Loucy (cell line): ENCODE measurements at regions not wholly inside any gene's neighbourhood (a gene's known extent, or its start where the extent isn't known, plus 50 kb on each side); places are given as distances from the start of the nearest gene placed in this dataset.

ENCODE experiments used
- H2AFZ ChIP-seq: fragments of 200-600 bp; sonication (generic); 2 replicates; pipeline ENCODE4 v1.6.0; 2016; ENCODE audit warnings: antibody characterized with exemption, mild to moderate bottlenecking, low read length, moderate library complexity
- H3F3A ChIP-seq: fragments of 200-600 bp; 2 replicates; pipeline ENCODE4 v1.6.0; 2016; ENCODE audit warnings: antibody characterized with exemption, low read depth, mild to moderate bottlenecking
- H3K27me3 ChIP-seq: fragments of 200-600 bp; sonication (generic); 2 replicates; pipeline ENCODE4 v1.6.1; 2014; ENCODE audit warnings: low read length, mild to moderate bottlenecking; ENCODE audit not compliant: insufficient read depth, poor library complexity, severe bottlenecking
- H3K36me3 ChIP-seq: fragments of 200-600 bp; sonication (generic); 2 replicates; pipeline ENCODE4 v1.6.1; 2016; ENCODE audit warnings: low read length; ENCODE audit not compliant: insufficient read depth
- H3K4me1 ChIP-seq: fragments of 200-600 bp; sonication (generic); 2 replicates; pipeline ENCODE4 v1.5.1; 2014; ENCODE audit warnings: low read length, mild to moderate bottlenecking; ENCODE audit not compliant: insufficient read depth, poor library complexity, severe bottlenecking
- H3K4me2 ChIP-seq: fragments of 200-600 bp; sonication (generic); 2 replicates; pipeline ENCODE4 v1.6.0; 2014; ENCODE audit warnings: antibody characterized with exemption, low read length, low read depth, mild to moderate bottlenecking; ENCODE audit not compliant: poor library complexity, severe bottlenecking
- H3K4me3 ChIP-seq: fragments of 200-600 bp; sonication (generic); 2 replicates; pipeline ENCODE4 v1.5.1; 2014; ENCODE audit warnings: low read length, mild to moderate bottlenecking, mixed read lengths; ENCODE audit not compliant: poor library complexity, severe bottlenecking
- H3K79me2 ChIP-seq: fragments of 200-600 bp; sonication (generic); 2 replicates; pipeline ENCODE4 v1.6.1; 2014; ENCODE audit warnings: low read length; ENCODE audit not compliant: insufficient read depth
- H3K9ac ChIP-seq: fragments of 200-600 bp; sonication (generic); 2 replicates; pipeline ENCODE4 v1.6.0; 2014; ENCODE audit warnings: mild to moderate bottlenecking, low read depth, low read length, moderate library complexity; ENCODE audit not compliant: poor library complexity, severe bottlenecking
- H3K9me2 ChIP-seq: fragments of 200-600 bp; sonication (generic); replicated peaks from 2 replicates; pipeline ENCODE4 v1.6.1; 2016; ENCODE audit warnings: low read depth, low read length, mixed read lengths
- H3K9me3 ChIP-seq: fragments of 200-600 bp; sonication (generic); 2 replicates; pipeline ENCODE4 v1.6.1; 2014; ENCODE audit warnings: mild to moderate bottlenecking, antibody characterized with exemption, low read length, low read depth; ENCODE audit not compliant: insufficient read depth
- H4K20me1 ChIP-seq: fragments of 200-600 bp; sonication (generic); 2 replicates; pipeline ENCODE4 v1.6.0; 2014; ENCODE audit warnings: antibody characterized with exemption, low read length, mild to moderate bottlenecking; ENCODE audit not compliant: insufficient read depth, poor library complexity, severe bottlenecking
- CTCF ChIP-seq: fragments of 200-600 bp; sonication (generic); conservative IDR thresholded peaks from 2 replicates; pipeline ENCODE4 v1.5.1; 2014; ENCODE audit warnings: mild to moderate bottlenecking, antibody characterized with exemption, low read length
- EZH2phosphoT487 ChIP-seq: fragments of 200-600 bp; IDR thresholded peaks from 2 replicates; pipeline ENCODE4 v1.6.1; 2018; ENCODE audit warnings: antibody characterized with exemption, mild to moderate bottlenecking, moderate library complexity, borderline replicate concordance

- TF ChIP-seq EZH2phosphoT487 (no peak), CTCF (no peak)
- Histone ChIP-seq H3K4me2 (no peak overlapping the region), H3K79me2 (no peaks in the 10 kb centered on the region), H4K20me1 (no peaks in the 10 kb centered on the region), H3K9me3 (no peaks in the 10 kb centered on the region), H3K4me1 (no peaks in the 10 kb centered on the region), H3K4me3 (no peak overlapping the region), H2AFZ (no peak overlapping the region), H3K9ac (no peak overlapping the region), H3K36me3 (no peaks in the 10 kb centered on the region), H3F3A (no peaks in the 10 kb centered on the region), H3K27me3 (no peaks in the 10 kb centered on the region), H3K9me2 (no peaks in the 10 kb centered on the region)
Observed at GRCh38 chr14:42532194-42532593, 925.5 kb downstream of the LRFN5 start.

- no peaks in the 10 kb centered on the region for H3K36me3 ChIP-seq
- no peaks in the 10 kb centered on the region for H3K9me2 ChIP-seq
- H3K9ac ChIP-seq: no peak overlapping the region
- no peaks in the 10 kb centered on the region for H3K9me3 ChIP-seq
- H4K20me1 ChIP-seq: no peaks in the 10 kb centered on the region
- H2AFZ ChIP-seq: no peak overlapping the region
- H3K27me3 ChIP-seq: no peaks in the 10 kb centered on the region
- no peak overlapping the region for H3K4me2 ChIP-seq
- no peaks in the 10 kb centered on the region for H3K4me1 ChIP-seq
- H3K4me3 ChIP-seq: no peak overlapping the region
- H3F3A ChIP-seq: no peaks in the 10 kb centered on the region
- no peaks in the 10 kb centered on the region for H3K79me2 ChIP-seq
- no peak for TF ChIP-seq CTCF
- no peak for TF ChIP-seq EZH2phosphoT487
Observed at GRCh38 chr14:42527141-42527540, 920.5 kb downstream of the LRFN5 start.

- Histone ChIP-seq H2AFZ (peak overlapping the region; percentile 59; the same call in 1 of the 2 replicates), H3K9me2 (no peaks in the 10 kb centered on the region), H3K36me3 (no peaks in the 10 kb centered on the region), H3K9ac (no peak overlapping the region), H3K4me3 (no peak overlapping the region), H3K4me2 (peak overlapping the region; percentile 24), H3K9me3 (no peaks in the 10 kb centered on the region), H3F3A (no peaks in the 10 kb centered on the region), H3K27me3 (no peaks in the 10 kb centered on the region), H4K20me1 (no peaks in the 10 kb centered on the region), H3K4me1 (no peaks in the 10 kb centered on the region), H3K79me2 (no peaks in the 10 kb centered on the region)
- TF ChIP-seq EZH2phosphoT487: no peak
Observed at GRCh38 chr14:42523666-42524065, 917.0 kb downstream of the LRFN5 start.

- Histone ChIP-seq H3K9me3 (no peaks in the 10 kb centered on the region), H3K4me2 (no peak overlapping the region), H3K4me3 (no peak overlapping the region), H3K4me1 (no peaks in the 10 kb centered on the region), H3K27me3 (no peaks in the 10 kb centered on the region), H3K79me2 (no peaks in the 10 kb centered on the region), H3K9me2 (no peaks in the 10 kb centered on the region), H2AFZ (no peak overlapping the region), H3K36me3 (no peaks in the 10 kb centered on the region), H4K20me1 (no peaks in the 10 kb centered on the region), H3F3A (no peaks in the 10 kb centered on the region), H3K9ac (no peak overlapping the region)
- no peak for TF ChIP-seq EZH2phosphoT487
- TF ChIP-seq CTCF: no peak
Observed at GRCh38 chr14:42517806-42518500, 911.3 kb downstream of the LRFN5 start.
